ENCODE measurements at regions not wholly inside any gene's neighbourhood (a gene's known extent, or its start where the extent isn't known, plus 50 kb on each side); places are given as distances from the start of the nearest gene placed in this dataset.

- Histone ChIP-seq H4K8ac (ENCODE audit: low read depth in 2 of 2, low read length in 2 of 2) (no peak overlapping the region), H3K36me3 (ENCODE audit: control insufficient read depth, insufficient read depth, low read length) (no peaks in the 10 kb centered on the region), H2BK20ac (ENCODE audit: low read depth, low read length) (no peak overlapping the region), H2BK15ac (ENCODE audit: low read depth, low read length) (no peak overlapping the region), H2AK5ac (ENCODE audit: low read depth, low read length) (no peak overlapping the region), H3K27me3 (ENCODE audit: control insufficient read depth, insufficient read depth, low read length) (peaks cover 26% of the 10 kb centered on the region), H3K18ac (ENCODE audit: low read depth, low read length) (no peak overlapping the region), H3K4me2 (ENCODE audit: low read depth, low read length) (no peak overlapping the region), H3K9me1 (ENCODE audit: insufficient read depth, low read length) (no peaks in the 10 kb centered on the region), H3K4ac (ENCODE audit: low read depth, low read length) (no peak overlapping the region), H3K56ac (ENCODE audit: extremely low read depth, insufficient read depth, low read length) (no peak overlapping the region), H3K23ac (ENCODE audit: low read depth, low read length) (no peak overlapping the region), H2AK9ac (replicated peaks; ENCODE audit: low read depth, low read length, poor library complexity) (no peak overlapping the region), H2BK5ac (ENCODE audit: low read depth, low read length, poor library complexity, severe bottlenecking) (no peak overlapping the region), H3K14ac (replicated peaks; ENCODE audit: low read depth, low read length) (no peak overlapping the region), H3K4me1 (ENCODE audit: control insufficient read depth, insufficient read depth, low read length) (no peaks in the 10 kb centered on the region), H3K9ac (ENCODE audit: low read depth, low read length) (no peak overlapping the region), H3K27ac (ENCODE audit: insufficient read depth, low read length) (no peak overlapping the region), H4K5ac (ENCODE audit: low read depth, low read length) (no peak overlapping the region), H2BK120ac (ENCODE audit: low read depth, low read length) (no peak overlapping the region), H3K9me3 (ENCODE audit: control insufficient read depth, insufficient read depth, low read length) (no peaks in the 10 kb centered on the region), H4K20me1 (ENCODE audit: insufficient read depth, low read length) (no peaks in the 10 kb centered on the region), H4K91ac (ENCODE audit: insufficient read depth, low read depth, low read length) (no peak overlapping the region), H3K79me1 (ENCODE audit: low read depth in 1 of 2, low read length in 2 of 2) (no peaks in the 10 kb centered on the region), H3K4me3 (ENCODE audit: insufficient read depth, low read depth, low read length) (no peak overlapping the region), H2AFZ (replicated peaks; ENCODE audit: low read length, poor library complexity) (no peak overlapping the region)
- ATAC-seq (ENCODE audit: low read depth): no peak
- TF ChIP-seq CEBPB (IDR thresholded peaks at IDR 0.05; ENCODE audit: low read depth, low read length): no peak
- no peak for TF ChIP-seq BHLHE40 (IDR thresholded peaks at IDR 0.05; ENCODE audit: low read depth, low read length)
- TF ChIP-seq POLR2A (IDR thresholded peaks at IDR 0.05; ENCODE audit: low read depth, low read length): no peak
- intact Hi-C loops (cut with micrococcal nuclease): no loop called here
- DNase-seq: no peak
- in situ Hi-C loops (cut with MboI; ENCODE audit: low sequenced_read_pairs): no loop called here
- ChIA-PET POLR2A (ENCODE audit: unreplicated experiment) (no interaction called here), CTCF (interaction anchor here (0.5 to 0.6 kb wide), 3 partner anchors 71 to 1663 kb away, joined by 3 to 5 read pairs (median 4); no protein-coding TSS in a partner anchor)
- no CpG with 5 or more reads among the region's 1 CpG for WGBS, 2 experiments (ENCODE audit: extremely low coverage in 2 of 2, insufficient read length in 1 of 2)
- dilution Hi-C loops (cut with HindIII; ENCODE audit: low sequenced_read_pairs, unreplicated experiment): no loop called here
- BruUV-seq (replicated peaks): no TSS peak
Measured at GRCh38 chr9:109624896-109625295, 126.8 kb upstream of the PTPN3 start.

All from IMR-90 (cell line).